NCI-H1105 (cell line): ENCODE measurements at regions not wholly inside any gene's neighbourhood (a gene's known extent, or its start where the extent isn't known, plus 50 kb on each side); places are given as distances from the start of the nearest gene placed in this dataset.
"Not testable (repeated sequence)": the region's sequence is repeated elsewhere in the genome, so short reads cannot be mapped to it uniquely, and the experiment has no call there.

Experiments
- DNase-seq: peaks from one replicate; lab custom pipeline; 2025; lab: John Stamatoyannopoulos, UW

- not testable (repeated sequence) for DNase-seq
These were observed 261.2 kb downstream of the ADGRD1 start for GRCh38 chr12:131214936-131215335.

- not testable (repeated sequence) for DNase-seq
These were observed 262.9 kb downstream of the ADGRD1 start for GRCh38 chr12:131216587-131216986.

- no peak for DNase-seq
These were observed 263.4 kb downstream of the ADGRD1 start for GRCh38 chr12:131217024-131217586.

DNA sequence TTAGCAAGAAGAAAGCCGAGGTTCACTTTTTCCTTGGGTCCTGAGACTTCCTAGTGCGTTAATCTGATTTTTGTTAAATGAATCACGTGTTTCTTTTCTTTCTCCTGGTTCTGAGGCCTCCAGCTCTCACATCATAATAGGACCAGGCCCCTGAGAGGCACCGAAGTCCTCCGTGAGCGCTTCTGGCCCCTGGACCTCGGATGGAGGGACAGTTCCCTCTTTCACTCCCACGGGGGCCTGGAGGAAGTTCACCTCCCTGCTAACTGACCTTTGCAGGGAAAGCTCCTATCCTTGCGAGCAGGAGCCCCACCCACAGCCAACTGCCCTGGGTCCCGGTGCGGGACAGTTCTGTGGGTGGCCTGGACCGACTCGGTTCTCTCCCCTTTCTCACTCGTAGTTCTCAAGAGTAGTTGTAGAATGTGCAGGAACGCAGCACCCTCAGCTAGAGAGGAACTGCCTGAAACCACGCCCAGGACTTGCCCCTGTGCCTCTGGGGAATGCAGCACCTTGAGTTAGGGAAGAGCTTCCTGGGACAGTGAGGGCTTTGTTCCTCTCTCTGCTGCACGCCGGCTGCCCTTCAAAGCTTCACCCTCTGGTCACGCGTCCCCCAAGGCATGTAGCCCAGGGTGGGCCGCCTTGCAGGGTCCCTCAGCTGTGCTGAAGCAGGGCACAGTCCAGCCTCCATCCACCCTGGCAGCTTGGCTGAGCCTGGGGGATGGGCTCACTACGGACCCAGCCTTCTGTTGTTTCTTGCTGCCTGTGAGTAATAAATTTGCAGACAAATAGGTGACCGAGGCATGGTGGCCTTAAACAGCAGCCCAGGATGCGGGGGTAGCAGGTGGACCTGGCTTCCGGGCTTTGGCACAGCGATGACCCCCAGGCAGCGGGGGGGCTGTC is 264.6 kb downstream of the ADGRD1 start:
- no peak for DNase-seq

DNA sequence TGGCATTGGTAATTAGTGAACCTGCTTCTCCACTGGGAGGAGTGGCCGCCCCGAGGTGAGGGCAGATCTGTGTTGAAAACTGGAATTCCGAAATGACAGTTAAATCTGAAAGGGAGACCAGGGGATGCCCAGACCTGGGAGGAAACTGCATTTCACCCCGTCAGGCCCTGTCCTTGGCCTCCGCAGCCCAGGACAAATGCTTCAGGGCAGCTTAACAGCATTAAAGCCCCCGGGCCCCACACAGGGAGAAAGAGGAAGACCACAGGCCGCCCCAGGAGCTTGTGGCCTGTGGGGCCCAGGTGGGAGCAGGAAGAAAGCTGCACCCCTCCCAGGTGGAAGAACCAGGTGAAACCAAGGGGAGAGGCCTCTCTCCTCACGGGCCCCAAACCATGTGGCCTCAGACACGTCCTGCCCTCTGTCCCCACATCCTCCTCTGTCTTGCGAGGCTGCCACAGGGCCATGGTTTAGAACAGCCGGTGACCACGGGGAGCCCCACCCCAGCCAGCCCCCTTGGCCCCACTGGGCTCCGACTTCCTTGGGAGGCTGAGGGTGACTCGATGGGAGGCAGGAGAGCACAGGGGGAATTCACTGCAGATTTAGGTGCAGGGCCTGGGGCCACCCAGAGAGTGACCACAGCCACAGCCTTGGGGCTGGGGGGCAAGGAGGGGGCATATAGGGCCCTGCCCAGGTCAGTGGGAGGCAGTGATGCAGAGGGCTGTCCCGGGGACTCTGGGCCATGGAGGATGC is 265.4 kb downstream of the ADGRD1 start:
- no peak for DNase-seq

DNA sequence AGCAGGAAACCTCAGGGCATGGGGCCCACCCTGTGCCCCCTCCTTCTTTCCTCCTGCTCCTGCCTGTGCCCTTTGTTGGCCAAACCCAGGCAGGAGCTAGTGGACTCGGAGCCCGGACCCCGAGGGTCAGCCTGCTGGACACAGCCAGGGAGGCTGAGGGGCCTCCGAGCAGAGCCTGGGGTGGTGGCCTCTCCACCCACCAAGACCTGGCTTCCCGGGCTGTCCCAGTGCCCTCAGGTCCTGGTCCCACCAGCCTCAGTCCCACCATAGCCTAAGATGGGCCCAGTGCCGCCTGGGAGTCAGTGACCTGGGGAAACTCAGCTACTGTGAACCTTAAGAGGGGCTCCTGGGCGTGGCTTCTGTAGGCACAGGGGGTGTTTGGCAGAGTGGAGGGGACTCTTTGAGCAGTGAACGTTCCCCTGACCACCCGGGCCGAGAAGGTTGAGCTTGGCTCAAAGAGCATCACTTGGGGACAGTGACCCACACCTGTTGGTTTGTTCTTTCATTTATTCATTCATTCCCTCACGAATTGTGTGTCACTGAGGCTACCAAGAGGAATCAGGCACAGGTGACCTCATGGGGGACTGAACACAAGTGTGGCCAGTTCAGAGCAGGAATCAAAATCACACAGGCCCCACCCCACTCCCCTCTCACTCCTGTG is 266.1 kb downstream of the ADGRD1 start:
- no peak for DNase-seq

DNA sequence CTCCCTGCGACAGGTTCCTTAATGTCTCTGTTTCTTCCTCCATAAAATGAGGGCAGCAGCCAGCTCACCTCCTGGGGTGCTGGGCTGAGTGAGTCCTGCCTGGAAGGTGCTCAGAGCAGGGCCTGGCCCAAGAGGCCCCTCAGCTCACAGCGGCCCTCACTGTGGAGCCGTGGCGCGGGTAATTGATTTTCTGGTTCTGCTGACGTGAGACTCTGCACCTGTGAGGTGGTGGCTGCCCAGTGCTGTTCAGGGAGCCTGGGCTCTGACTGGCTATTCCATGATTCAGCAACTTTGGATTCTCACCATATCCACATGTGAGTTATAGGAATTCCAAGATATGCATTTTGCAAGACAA is 266.6 kb downstream of the ADGRD1 start:
- no peak for DNase-seq

DNA sequence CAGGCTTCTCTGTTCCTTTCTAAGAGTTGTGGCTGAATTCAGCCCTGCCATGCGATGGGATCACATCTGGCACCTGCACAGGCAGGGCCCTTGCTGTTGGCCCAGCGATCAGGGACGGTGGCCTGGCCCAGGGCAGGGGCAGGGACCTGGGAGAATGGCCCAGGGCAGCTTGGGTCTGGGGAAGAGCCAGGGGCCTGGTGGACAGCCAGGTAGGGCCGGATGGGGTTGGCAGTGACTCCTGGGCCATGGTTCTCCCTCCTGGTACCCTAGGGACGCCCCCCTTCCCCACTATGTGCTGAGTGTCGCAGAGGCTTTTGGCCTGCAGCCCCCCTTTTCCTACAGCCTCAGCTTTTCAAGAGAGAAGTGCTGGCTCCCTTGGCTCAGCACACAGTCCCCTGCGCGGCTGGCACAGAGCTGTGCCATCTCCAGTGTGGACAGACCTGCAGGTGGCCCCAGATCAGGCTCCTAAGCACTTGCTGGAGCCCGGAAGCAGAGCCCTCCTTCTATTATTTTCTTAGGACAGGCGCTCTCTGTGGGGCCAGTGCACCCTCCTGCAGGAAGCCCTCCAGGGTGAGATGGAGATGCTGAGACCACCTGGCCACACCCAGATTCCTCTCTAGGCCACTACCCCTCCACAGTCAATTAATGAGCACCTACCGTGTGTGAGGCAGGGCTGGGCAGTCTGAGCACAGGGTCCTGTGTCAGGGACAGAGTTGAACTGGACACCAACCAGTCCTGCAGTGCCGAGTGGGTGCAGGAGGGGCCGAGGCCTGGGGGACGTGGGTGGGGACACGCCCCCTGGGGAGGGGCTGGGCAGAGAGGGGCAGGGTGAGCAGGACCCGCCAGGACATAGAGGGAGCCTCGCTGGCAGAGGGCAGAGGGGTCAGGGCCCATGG is 267.6 kb downstream of the ADGRD1 start:
- no peak for DNase-seq

DNA sequence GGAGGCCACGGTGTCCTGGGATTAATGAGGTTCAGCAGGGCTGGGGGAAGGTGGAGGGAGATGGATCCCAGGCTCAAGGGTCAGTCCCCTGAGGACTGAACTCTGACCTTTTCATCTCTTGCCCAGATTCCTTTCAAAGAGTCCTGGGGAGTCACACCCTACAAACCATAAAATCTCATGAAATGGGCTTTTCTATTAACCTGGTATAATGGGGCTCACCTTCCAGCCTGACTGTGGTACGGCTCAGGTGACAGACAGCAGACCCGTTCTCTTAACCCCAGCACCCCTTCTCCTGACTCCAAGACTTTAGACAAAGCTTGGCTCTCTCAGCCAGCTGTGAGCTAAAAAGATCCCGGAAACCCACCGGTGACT is 268.2 kb downstream of the ADGRD1 start:
- DNase-seq: no peak

DNA sequence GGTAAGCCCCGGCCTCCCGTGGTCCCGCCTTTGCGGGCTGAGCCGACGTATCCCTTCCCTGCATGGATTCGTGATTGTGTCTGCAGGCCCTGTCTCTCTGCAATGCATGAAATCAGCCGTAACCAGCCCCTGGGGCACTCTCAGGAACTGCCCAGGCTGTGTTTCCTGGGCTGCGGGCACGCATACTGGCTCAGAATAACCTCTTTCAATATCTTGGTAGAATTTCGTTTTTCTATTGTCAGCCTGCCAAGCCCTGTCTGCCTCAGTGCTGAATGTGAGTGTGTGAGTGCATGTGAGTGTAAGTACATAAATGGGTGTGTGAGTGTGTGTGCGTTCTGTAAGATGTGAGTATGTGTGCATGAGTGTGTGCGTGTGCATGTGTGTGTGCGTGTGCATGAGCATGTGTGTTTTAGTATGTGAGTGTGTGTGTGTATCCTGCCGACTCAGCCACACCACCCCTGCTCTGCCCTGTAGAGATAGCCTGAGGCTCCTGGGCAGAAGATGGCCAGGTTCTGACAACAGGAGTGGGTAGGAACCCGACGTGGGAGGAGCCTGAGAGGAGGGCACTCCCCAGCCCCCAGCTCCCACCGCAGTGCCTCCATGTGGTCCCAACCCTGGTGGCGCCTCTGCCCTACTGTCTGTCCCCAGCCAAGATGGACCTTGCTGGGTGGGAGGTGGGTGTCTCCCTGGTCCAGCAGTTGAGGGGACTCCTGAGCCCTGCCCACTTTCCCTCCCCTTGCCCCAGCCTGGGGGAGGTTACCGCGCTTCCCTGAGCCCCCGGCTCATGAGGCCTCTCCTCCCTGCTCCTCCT is 268.8 kb downstream of the ADGRD1 start:
- no peak for DNase-seq

GRCh38 chr12:131223171-131223761 is 269.6 kb downstream of the ADGRD1 start:
- DNase-seq: no peak

DNA sequence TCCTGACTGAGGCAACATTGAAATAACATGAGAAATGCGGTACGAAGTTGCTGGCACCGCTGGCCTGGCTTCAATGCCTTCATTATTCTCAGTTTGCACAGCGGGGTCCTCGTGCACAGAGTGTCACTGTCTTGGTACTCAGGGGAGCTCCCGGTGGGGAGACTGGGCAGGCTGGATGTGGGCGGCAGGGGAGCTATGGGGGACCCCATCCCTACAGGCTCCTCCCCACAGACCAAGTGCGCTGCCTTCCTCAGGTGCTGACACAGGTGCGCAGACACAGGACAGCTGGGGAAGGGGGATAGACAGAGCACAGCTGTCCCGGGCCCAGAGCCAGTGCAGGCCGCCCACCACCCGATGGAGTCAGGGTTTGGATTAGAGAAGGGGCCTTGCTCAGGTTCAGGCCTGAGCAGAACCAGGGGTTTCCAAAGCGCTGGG is 270.1 kb downstream of the ADGRD1 start:
- no peak for DNase-seq

DNA sequence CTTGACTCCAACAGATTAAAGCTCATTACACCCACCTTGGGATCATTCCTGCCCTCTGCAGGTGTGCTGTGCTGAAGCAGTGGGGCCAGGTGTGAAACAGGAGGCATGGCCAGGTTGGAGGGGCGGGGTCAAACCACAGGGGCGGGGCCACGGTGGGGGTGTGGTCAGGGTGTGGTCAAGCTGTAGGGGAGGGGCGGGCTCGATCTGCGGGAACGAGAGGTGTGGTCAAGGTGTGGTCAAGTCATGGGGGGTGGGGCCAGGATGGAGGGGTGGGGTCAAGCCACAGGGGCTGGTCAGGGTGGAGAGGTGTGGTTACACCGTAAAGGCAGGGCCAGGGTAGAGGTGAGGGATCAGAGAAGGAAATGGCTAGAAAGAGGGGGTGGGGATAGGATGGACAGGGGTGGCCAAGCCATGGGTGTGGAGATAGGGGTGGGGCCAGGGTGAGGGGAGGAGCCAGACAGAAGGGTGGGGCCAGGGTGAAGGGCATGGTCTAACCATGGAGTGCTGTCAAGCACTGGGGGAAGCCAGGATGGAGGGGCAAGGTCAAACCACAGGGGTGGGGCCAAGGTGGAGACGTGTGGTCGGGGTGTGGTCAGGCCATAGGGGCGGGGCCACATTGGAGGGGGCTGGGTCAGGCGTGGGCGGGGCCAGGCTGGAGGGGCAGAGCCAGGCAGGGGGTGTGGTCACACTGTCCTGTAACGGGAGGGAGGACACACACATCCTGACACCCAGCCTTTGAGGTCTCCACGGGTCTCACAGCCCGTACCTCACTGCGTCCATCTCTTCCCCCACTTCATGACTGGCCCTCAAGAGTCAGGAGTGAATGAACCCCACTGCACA is 270.7 kb downstream of the ADGRD1 start:
- DNase-seq: not testable (repeated sequence)

GRCh38 chr12:131225066-131225380 is 271.3 kb downstream of the ADGRD1 start:
- not testable (repeated sequence) for DNase-seq

GRCh38 chr12:131226345-131227265 is 272.9 kb downstream of the ADGRD1 start:
- DNase-seq: no peak

- not testable (repeated sequence) for DNase-seq
These were observed 273.9 kb downstream of the ADGRD1 start for GRCh38 chr12:131227641-131228040.

DNA sequence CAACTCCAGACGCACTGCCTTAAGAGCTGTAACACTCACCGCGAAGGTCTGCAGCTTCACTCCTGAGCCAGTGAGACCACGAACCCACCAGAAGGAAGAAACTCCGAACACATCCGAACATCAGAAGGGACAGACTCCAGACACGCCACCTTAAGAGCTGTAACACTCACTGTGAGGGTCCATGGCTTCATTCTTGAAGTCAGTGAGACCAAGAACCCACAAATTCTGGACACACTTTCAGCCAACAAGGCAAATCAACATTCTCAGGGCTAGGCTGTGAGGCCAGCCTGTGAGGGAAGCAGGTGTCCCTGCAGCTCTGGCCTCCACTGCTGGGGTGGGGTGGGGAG is 275.3 kb downstream of the ADGRD1 start:
- not testable (repeated sequence) for DNase-seq
